Stimulated activated CD8-positive, alpha-beta memory T cell treated with anti-CD3 and anti-CD28 coated beads, Interleukin-12 subunit alpha, Interleukin-12 subunit beta, amount 100 ng/mL, for 24 hours (primary cell): ENCODE measurements at regions not wholly inside any gene's neighbourhood (a gene's known extent, or its start where the extent isn't known, plus 50 kb on each side); places are given as distances from the start of the nearest gene placed in this dataset.

ENCODE experiments used
- DNase-seq: peaks from one replicate; pipeline ENCODE4 v3.0.0-alpha.2; 2020; ENCODE audit errors: extremely low read depth

- DNase-seq: no peak
Observed at GRCh38 chr5:54679686-54680085, 162.1 kb downstream of the SNX18 start.

GRCh38 chr5:54678737-54679136 is 161.2 kb downstream of the SNX18 start:
- no peak for DNase-seq

- DNase-seq: no peak
Observed at GRCh38 chr5:54676481-54677340, 159.2 kb downstream of the SNX18 start.

- no peak for DNase-seq
Observed at GRCh38 chr5:54673523-54674225, 156.1 kb downstream of the SNX18 start.

- no peak for DNase-seq
Observed at GRCh38 chr5:54672871-54673270, 155.3 kb downstream of the SNX18 start.

- no peak for DNase-seq
Observed at GRCh38 chr5:54671681-54672080, 154.1 kb downstream of the SNX18 start.

GRCh38 chr5:54671111-54671531 is 153.6 kb downstream of the SNX18 start:
- DNase-seq: no peak

GRCh38 chr5:54670281-54670680 is 152.7 kb downstream of the SNX18 start:
- no peak for DNase-seq

GRCh38 chr5:54669845-54670244 is 152.3 kb downstream of the SNX18 start:
- no peak for DNase-seq

- no peak for DNase-seq
Observed at GRCh38 chr5:54669285-54669684, 151.7 kb downstream of the SNX18 start.

GRCh38 chr5:54668096-54668495 is 150.5 kb downstream of the SNX18 start:
- DNase-seq: no peak

GRCh38 chr5:54667136-54667535 is 149.6 kb downstream of the SNX18 start:
- DNase-seq: no peak

GRCh38 chr5:54663866-54664265 is 146.3 kb downstream of the SNX18 start:
- DNase-seq: no peak

GRCh38 chr5:54661111-54661510 is 143.6 kb downstream of the SNX18 start:
- DNase-seq: no peak

- DNase-seq: no peak
Observed at GRCh38 chr5:54659700-54660131, 142.2 kb downstream of the SNX18 start.

- no peak for DNase-seq
Observed at GRCh38 chr5:54658010-54658409, 140.5 kb downstream of the SNX18 start.

GRCh38 chr5:54656261-54656728 is 138.7 kb downstream of the SNX18 start:
- no peak for DNase-seq

GRCh38 chr5:54655761-54656160 is 138.2 kb downstream of the SNX18 start:
- DNase-seq: no peak

- no peak for DNase-seq
Observed at GRCh38 chr5:54655266-54655665, 137.7 kb downstream of the SNX18 start.

GRCh38 chr5:54653956-54654614 is 136.5 kb downstream of the SNX18 start:
- no peak for DNase-seq

GRCh38 chr5:54651482-54652076 is 134.0 kb downstream of the SNX18 start:
- DNase-seq: no peak

GRCh38 chr5:54649041-54649504 is 131.5 kb downstream of the SNX18 start:
- no peak for DNase-seq
